Neuronal stem cell (in vitro differentiated cells): ENCODE measurements at regions not wholly inside any gene's neighbourhood (a gene's known extent, or its start where the extent isn't known, plus 50 kb on each side); places are given as distances from the start of the nearest gene placed in this dataset.

Experiments
- DNase-seq: peaks from one replicate; pipeline ENCODE4 v3.0.0-alpha.2; 2013; ENCODE audit warnings: low spot score
- H2AFZ ChIP-seq: one replicate; pipeline ENCODE4 v1.6.1; 2013; ENCODE audit warnings: mild to moderate bottlenecking, low read length, inconsistent platforms
- H2AK5ac ChIP-seq: 2 replicates; pipeline ENCODE4 v1.6.1; 2013; ENCODE audit warnings: low read depth, mild to moderate bottlenecking, inconsistent platforms, low read length, moderate library complexity, mixed read lengths
- H2BK120ac ChIP-seq: 2 replicates; pipeline ENCODE4 v1.6.1; 2013; ENCODE audit warnings: low read depth, mild to moderate bottlenecking, inconsistent platforms, low read length, moderate library complexity, mixed read lengths
- H2BK12ac ChIP-seq: one replicate; pipeline ENCODE4 v1.6.1; 2013; ENCODE audit warnings: low read length, inconsistent platforms
- H2BK15ac ChIP-seq: 2 replicates; pipeline ENCODE4 v1.6.1; 2013; ENCODE audit warnings: mild to moderate bottlenecking, low read length, inconsistent platforms, mixed read lengths
- H2BK5ac ChIP-seq: one replicate; pipeline ENCODE4 v1.6.1; 2013; ENCODE audit warnings: inconsistent platforms, mild to moderate bottlenecking, low read length, moderate library complexity
- H3K14ac ChIP-seq: one replicate; pipeline ENCODE4 v1.6.1; 2013; ENCODE audit warnings: low read length, inconsistent platforms
- H3K18ac ChIP-seq: 2 replicates; pipeline ENCODE4 v1.6.1; 2013; ENCODE audit warnings: low read length, inconsistent platforms
- H3K23ac ChIP-seq: 2 replicates; pipeline ENCODE4 v1.6.1; 2013; ENCODE audit warnings: low read depth, mild to moderate bottlenecking, mixed read lengths, low read length, inconsistent platforms; ENCODE audit not compliant: poor library complexity
- H3K27ac ChIP-seq: replicated peaks from 3 replicates; pipeline ENCODE4 v1.5.1; 2013; ENCODE audit warnings: low read length, inconsistent platforms
- H3K27me3 ChIP-seq, 3 experiments: 2 replicates each; pipeline ENCODE4 v1.6.1; 2013; ENCODE audit warnings: low read length in 3 of 3, mild to moderate bottlenecking in 2 of 3, inconsistent platforms in 1 of 3, low read depth in 1 of 3, mixed read lengths in 1 of 3, moderate library complexity in 1 of 3; ENCODE audit not compliant: control insufficient read depth in 3 of 3, insufficient read depth in 3 of 3
- H3K36me3 ChIP-seq, 2 donors: replicated peaks in 1 of 2; 2 replicates each; pipeline ENCODE4 v1.6.1; 2013; ENCODE audit warnings: low read length in 2 of 2; ENCODE audit not compliant: control insufficient read depth in 2 of 2, insufficient read depth in 2 of 2
- H3K4ac ChIP-seq: 2 replicates; pipeline ENCODE4 v1.6.1; 2013; ENCODE audit warnings: inconsistent platforms, mild to moderate bottlenecking, low read length, moderate library complexity
- H3K4me1 ChIP-seq, 2 donors: 1 replicate in 1 of 2; 2 replicates in 1 of 2; pipeline ENCODE4 v1.6.1; 2013; ENCODE audit warnings: low read length in 2 of 2, low read depth in 1 of 2; ENCODE audit not compliant: control insufficient read depth in 2 of 2, insufficient read depth in 1 of 2
- H3K4me2 ChIP-seq: one replicate; pipeline ENCODE4 v1.6.1; 2013; ENCODE audit warnings: mild to moderate bottlenecking, low read length, inconsistent platforms; ENCODE audit not compliant: insufficient read depth, poor library complexity, severe bottlenecking
- H3K4me3 ChIP-seq, 2 donors: 2 replicates each; pipeline ENCODE4 v1.5.1; 2013; ENCODE audit warnings: low read length in 2 of 2, mild to moderate bottlenecking in 2 of 2, inconsistent platforms in 1 of 2, moderate library complexity in 1 of 2
- H3K79me1 ChIP-seq: one replicate; pipeline ENCODE4 v1.6.1; 2013; ENCODE audit warnings: low read depth, mild to moderate bottlenecking, inconsistent platforms, low read length, moderate library complexity
- H3K9ac ChIP-seq: one replicate; pipeline ENCODE4 v1.6.1; 2013; ENCODE audit warnings: mild to moderate bottlenecking, low read depth, low read length, inconsistent platforms; ENCODE audit not compliant: poor library complexity
- H3K9me3 ChIP-seq, 2 donors: replicated peaks in 1 of 2; 2 replicates each; pipeline versions ENCODE3 to v1.6.1; 2013; ENCODE audit warnings: low read length in 2 of 2, mild to moderate bottlenecking in 2 of 2, inconsistent platforms in 1 of 2, low read depth in 1 of 2, mixed read lengths in 1 of 2, moderate library complexity in 1 of 2; ENCODE audit not compliant: control insufficient read depth in 2 of 2, insufficient read depth in 1 of 2
- H4K8ac ChIP-seq: one replicate; pipeline ENCODE4 v1.6.1; 2013; ENCODE audit warnings: low read depth, mild to moderate bottlenecking, inconsistent platforms, low read length, moderate library complexity
- H4K91ac ChIP-seq: one replicate; pipeline ENCODE4 v1.6.1; 2013; ENCODE audit warnings: low read length, low read depth, mild to moderate bottlenecking, inconsistent platforms; ENCODE audit not compliant: poor library complexity
- WGBS, 2 donors: extraction: QIAGEN DNeasy Blood & Tissue Kit; methylation state at CpG; one replicate each; pipeline ENCODE4 v1.1.7; 2013; ENCODE audit warnings: missing lambda C conversion rate in 2 of 2, mixed read lengths in 1 of 2; ENCODE audit not compliant: insufficient read length in 2 of 2, insufficient replicate concordance in 1 of 2; ENCODE audit errors: extremely low coverage in 2 of 2; 5-methylcytosine and 5-hydroxymethylcytosine counted together

DNA sequence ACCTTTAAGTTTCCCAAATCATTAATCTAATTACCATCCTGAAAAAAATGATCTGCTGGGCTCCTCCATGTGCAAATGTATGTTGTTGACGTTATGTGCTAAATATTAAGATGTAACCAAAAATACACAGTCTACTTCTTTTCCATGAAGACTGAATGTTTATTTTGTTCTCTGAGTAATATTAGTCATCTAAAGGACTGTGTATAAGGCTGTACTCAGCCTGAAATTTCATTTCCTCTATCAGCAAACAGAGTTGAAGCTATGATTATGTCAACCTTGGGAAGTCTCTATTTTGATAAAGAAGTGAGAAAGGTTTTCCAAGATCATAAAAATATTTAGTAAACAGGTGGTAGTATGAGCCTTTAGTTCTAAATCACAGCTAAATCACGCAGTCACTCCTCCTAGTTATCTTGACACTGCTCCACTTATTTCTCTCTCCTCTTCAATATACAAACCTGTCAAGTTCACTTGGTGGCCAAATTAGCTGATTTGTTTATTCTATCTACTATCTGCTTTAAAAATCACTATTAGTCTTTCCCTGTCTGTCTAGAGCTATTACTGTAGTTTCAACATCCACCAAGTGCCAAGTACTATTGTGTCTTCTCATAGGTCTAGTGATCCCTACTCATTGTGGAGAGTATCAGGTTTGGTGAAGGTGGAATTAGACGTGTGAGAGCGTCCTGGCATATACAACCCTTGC, 211.7 kb upstream of the STARD13 start:
- WGBS, 2 donors: no CpG with 5 or more reads among the region's 4 CpGs
- no peak overlapping the region for H2AK5ac ChIP-seq
- no peak overlapping the region for H2AFZ ChIP-seq
- no peak overlapping the region for H3K14ac ChIP-seq
- H2BK5ac ChIP-seq: no peak overlapping the region
- H3K27me3 ChIP-seq: no peaks in the 10 kb centered on the region
- H3K27ac ChIP-seq: no peak overlapping the region
- no peaks in the 10 kb centered on the region for H3K4me1 ChIP-seq
- H3K9me3 ChIP-seq: no peaks in the 10 kb centered on the region
- no peak for DNase-seq
- no peaks in the 10 kb centered on the region for H3K79me1 ChIP-seq
- no peak overlapping the region for H3K4ac ChIP-seq
- no peak overlapping the region for H4K8ac ChIP-seq
- H3K4me3 ChIP-seq: no peak overlapping the region
- H3K9ac ChIP-seq: no peak overlapping the region
- H2BK12ac ChIP-seq: no peak overlapping the region
- H3K4me2 ChIP-seq: no peak overlapping the region
- no peak overlapping the region for H4K91ac ChIP-seq
- H2BK15ac ChIP-seq: no peak overlapping the region
- H3K36me3 ChIP-seq: no peaks in the 10 kb centered on the region
- H2BK120ac ChIP-seq: no peak overlapping the region
- no peak overlapping the region for H3K23ac ChIP-seq
- H3K18ac ChIP-seq: no peak overlapping the region

DNA sequence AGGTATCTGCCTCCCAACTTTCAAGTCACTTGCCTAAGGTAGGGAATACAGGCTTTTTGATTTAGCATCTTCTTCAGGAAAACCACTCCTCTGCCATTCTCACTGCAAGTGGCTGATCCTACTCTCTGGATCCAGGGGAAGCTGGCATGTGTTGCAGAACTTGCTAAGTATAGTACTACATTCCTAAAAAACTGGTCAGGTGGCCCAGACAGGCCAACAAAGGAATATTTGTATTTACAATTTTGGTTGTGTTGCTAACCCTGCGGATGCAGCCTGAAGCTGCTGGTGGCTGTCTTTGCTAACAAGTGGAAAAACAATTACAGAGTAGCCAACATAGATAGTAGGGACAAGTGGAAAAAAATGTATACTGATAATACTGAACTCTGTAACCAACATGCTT, 222.5 kb upstream of the STARD13 start:
- no peaks in the 10 kb centered on the region for H3K9me3 ChIP-seq
- no peak overlapping the region for H3K9ac ChIP-seq
- no peak overlapping the region for H2BK12ac ChIP-seq
- no peaks in the 10 kb centered on the region for H3K27me3 ChIP-seq
- H3K79me1 ChIP-seq: no peaks in the 10 kb centered on the region
- H3K23ac ChIP-seq: no peak overlapping the region
- no peak overlapping the region for H4K91ac ChIP-seq
- H4K8ac ChIP-seq: no peak overlapping the region
- H3K4me2 ChIP-seq: no peak overlapping the region
- no peak overlapping the region for H3K4me3 ChIP-seq
- no peak overlapping the region for H3K18ac ChIP-seq
- H2BK120ac ChIP-seq: no peak overlapping the region
- no peak overlapping the region for H2AK5ac ChIP-seq
- no peak overlapping the region for H2BK5ac ChIP-seq
- no peak overlapping the region for H3K4ac ChIP-seq
- DNase-seq: no peak
- no CpG with 5 or more reads among the region's 1 CpG for whole genome bisulfite sequencing, 2 donors
- no peak overlapping the region for H2BK15ac ChIP-seq
- no peak overlapping the region for H3K27ac ChIP-seq
- H2AFZ ChIP-seq: no peak overlapping the region
- peaks cover 0 to 3% of the 10 kb centered on the region in 2 donors for H3K4me1 ChIP-seq
- no peaks in the 10 kb centered on the region for H3K36me3 ChIP-seq
- no peak overlapping the region for H3K14ac ChIP-seq

DNA sequence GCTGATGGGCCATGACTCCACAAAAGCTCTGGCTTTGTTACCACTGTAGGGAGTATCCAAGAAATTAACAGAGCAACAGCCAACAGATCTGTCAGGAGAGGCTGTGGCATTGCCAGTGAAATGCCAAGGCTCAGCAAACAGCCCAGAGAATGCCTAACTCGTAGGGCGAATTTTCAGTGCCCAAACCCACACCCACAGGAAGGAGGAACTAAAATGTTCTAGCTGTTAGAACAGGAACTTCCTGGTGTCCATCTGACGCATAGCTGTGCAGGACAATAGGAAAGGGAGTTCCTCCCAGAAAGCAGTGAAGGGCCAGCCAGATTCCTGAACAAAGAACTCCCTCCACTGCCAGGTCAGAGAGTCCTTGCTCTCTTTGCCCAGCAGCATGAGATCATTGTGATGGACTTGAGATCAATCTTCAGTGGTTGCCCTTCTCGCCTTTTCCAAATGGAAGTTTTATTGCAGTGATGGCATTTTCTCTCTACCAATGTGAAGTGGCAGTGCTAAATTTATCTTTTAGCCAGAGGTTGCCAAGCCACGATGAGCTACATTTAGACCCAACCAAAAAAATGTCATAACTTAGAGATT, 224.2 kb upstream of the STARD13 start:
- H3K14ac ChIP-seq: no peak overlapping the region
- no peak overlapping the region for H3K4ac ChIP-seq
- no peak overlapping the region for H3K9ac ChIP-seq
- H2BK120ac ChIP-seq: no peak overlapping the region
- H2BK12ac ChIP-seq: no peak overlapping the region
- no peak overlapping the region for H2BK5ac ChIP-seq
- peaks cover 0 to 3% of the 10 kb centered on the region in 2 donors for H3K4me1 ChIP-seq
- no peak overlapping the region for H3K4me3 ChIP-seq
- H4K8ac ChIP-seq: no peak overlapping the region
- no peak overlapping the region for H3K27ac ChIP-seq
- peak overlapping the region; percentile 87 for H2AFZ ChIP-seq
- no peak overlapping the region for H3K18ac ChIP-seq
- no peak overlapping the region for H3K23ac ChIP-seq
- H3K36me3 ChIP-seq: no peaks in the 10 kb centered on the region
- no peak for DNase-seq
- H3K27me3 ChIP-seq: no peaks in the 10 kb centered on the region
- no peak overlapping the region for H3K4me2 ChIP-seq
- no peak overlapping the region for H2BK15ac ChIP-seq
- no peaks in the 10 kb centered on the region for H3K9me3 ChIP-seq
- H3K79me1 ChIP-seq: no peaks in the 10 kb centered on the region
- H2AK5ac ChIP-seq: no peak overlapping the region
- WGBS, 2 donors: no CpG with 5 or more reads among the region's 5 CpGs
- no peak overlapping the region for H4K91ac ChIP-seq

DNA sequence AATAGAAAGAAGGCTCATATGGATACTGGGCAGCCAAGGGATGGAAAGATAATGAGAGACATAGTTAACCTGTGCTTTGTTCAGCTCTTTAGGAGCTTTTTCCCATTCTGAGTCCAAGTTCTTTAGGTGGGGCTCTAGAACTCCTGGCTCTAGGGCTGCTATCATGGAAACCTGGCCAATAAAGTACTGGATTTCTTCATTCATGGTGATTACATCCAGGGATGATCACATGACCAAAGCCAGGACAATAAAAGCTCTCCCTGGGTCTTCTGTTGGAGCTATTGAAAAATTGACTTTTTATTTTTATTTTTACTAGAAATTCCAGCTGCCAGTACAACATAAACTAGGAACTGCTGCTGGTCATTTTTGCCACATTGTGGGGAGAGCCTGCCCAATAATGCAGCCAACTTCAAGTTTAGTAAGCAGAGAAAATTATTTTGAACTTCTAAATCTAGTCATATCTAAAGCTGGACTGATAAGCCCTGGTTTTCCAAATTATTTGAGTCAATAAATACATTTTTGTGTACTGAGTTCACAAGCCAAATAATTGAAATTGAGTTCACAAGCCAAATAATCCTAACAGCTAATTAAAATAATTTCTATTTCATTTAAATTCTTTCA, 224.9 kb upstream of the STARD13 start:
- Histone ChIP-seq H2AFZ (peak overlapping the region; percentile 87), H3K4me2 (no peak overlapping the region), H3K9ac (no peak overlapping the region), H4K8ac (no peak overlapping the region), H2BK5ac (no peak overlapping the region), H3K27me3 (no peaks in the 10 kb centered on the region), H2BK12ac (no peak overlapping the region), H2BK15ac (no peak overlapping the region), H4K91ac (no peak overlapping the region), H3K9me3 (no peaks in the 10 kb centered on the region), H2BK120ac (no peak overlapping the region), H3K23ac (no peak overlapping the region), H3K4ac (no peak overlapping the region), H3K4me3 (no peak overlapping the region), H3K27ac (no peak overlapping the region), H3K79me1 (no peaks in the 10 kb centered on the region), H3K36me3 (no peaks in the 10 kb centered on the region), H3K18ac (no peak overlapping the region), H3K4me1 (peaks cover 0 to 3% of the 10 kb centered on the region in 2 donors), H2AK5ac (no peak overlapping the region), H3K14ac (no peak overlapping the region)
- no peak for DNase-seq
